Breast epithelium (tissue), 4 donors: ENCODE measurements at regions not wholly inside any gene's neighbourhood (a gene's known extent, or its start where the extent isn't known, plus 50 kb on each side); places are given as distances from the start of the nearest gene placed in this dataset.

Experiments
- DNase-seq, 2 donors: peaks; one replicate each; pipeline ENCODE4 v3.0.0-alpha.2; 2019; ENCODE audit warnings: low spot score in 2 of 2
- H3K27ac ChIP-seq, 2 donors: fragments of 200-600 bp; sonication (generic) in 1 of 2; one replicate each; pipeline ENCODE4 v1.5.1; 2016 to 2019; ENCODE audit warnings: mild to moderate bottlenecking in 1 of 2
- H3K27me3 ChIP-seq, 2 donors: fragments of 200-600 bp; sonication (generic) in 1 of 2; one replicate each; pipeline versions ENCODE4 v1.5.1 to v1.6.0; 2017 to 2019; ENCODE audit warnings: control low read depth in 1 of 2, mild to moderate bottlenecking in 1 of 2
- H3K36me3 ChIP-seq: fragments of 200-600 bp; one replicate; pipeline ENCODE4 v1.5.1; 2019
- H3K4me1 ChIP-seq, 2 donors: fragments of 200-600 bp; sonication (generic); one replicate each; pipeline ENCODE4 v1.5.1; 2016 to 2019; ENCODE audit warnings: control low read depth in 1 of 2
- H3K4me3 ChIP-seq, 3 donors: fragments of 200-600 bp; sonication (generic); 1 replicate in 2 of 3; 2 replicates in 1 of 3; pipeline ENCODE4 v1.5.1; 2016 to 2019; ENCODE audit warnings: mild to moderate bottlenecking in 3 of 3, moderate library complexity in 2 of 3
- H3K9me3 ChIP-seq, 2 donors: fragments of 200-600 bp; sonication (generic) in 1 of 2; one replicate each; pipeline ENCODE4 v1.5.1; 2016 to 2019; ENCODE audit warnings: control low read depth in 1 of 2
- CTCF ChIP-seq, 3 donors: fragments of 450-650 bp; IDR thresholded peaks; one replicate each; pipeline ENCODE4 v1.5.1; 2016 to 2017; ENCODE audit warnings: antibody characterized with exemption in 3 of 3, mild to moderate bottlenecking in 3 of 3, moderate library complexity in 3 of 3
- POLR2A ChIP-seq: fragments of 450-650 bp; IDR thresholded peaks from one replicate; pipeline ENCODE4 v1.6.1; 2016; ENCODE audit warnings: antibody characterized with exemption, mild to moderate bottlenecking, moderate library complexity
- POLR2AphosphoS5 ChIP-seq, 3 donors: sonication (generic); formaldehyde crosslinking; IDR thresholded peaks; one replicate each; pipeline ENCODE4 v1.6.1; 2017; ENCODE audit warnings: antibody characterized with exemption in 3 of 3
- intact Hi-C: fragments of 100-400 bp; cut with DNase I; formaldehyde crosslinking; loops from one replicate; pipeline ENCODE4 v1.15.1; 2023; ENCODE audit warnings: low total_unique reads

- intact Hi-C loops: loop anchor here (10.0 kb wide), 1 partner anchor 68 kb away; no protein-coding TSS in a partner anchor
- no peaks in the 10 kb centered on the region for H3K36me3 ChIP-seq
- TF ChIP-seq CTCF (IDR thresholded peaks at IDR 0.05) (no peak), POLR2A (no peak), POLR2AphosphoS5 (IDR thresholded peaks at IDR 0.05) (no peak)
- no peak overlapping the region for H3K4me3 ChIP-seq
- H3K4me1 ChIP-seq: no peaks in the 10 kb centered on the region
- H3K27ac ChIP-seq: no peak overlapping the region
- no peaks in the 10 kb centered on the region for H3K9me3 ChIP-seq
- peaks cover 0 to 14% of the 10 kb centered on the region in 2 donors for H3K27me3 ChIP-seq
- no peak for DNase-seq
Observed at GRCh38 chr20:24762791-24763350, 186.2 kb upstream of the CST7 start.

- DNase-seq: no peak
- Histone ChIP-seq H3K4me1 (no peaks in the 10 kb centered on the region), H3K27me3 (peaks cover 0 to 14% of the 10 kb centered on the region in 2 donors), H3K36me3 (no peaks in the 10 kb centered on the region), H3K4me3 (no peak overlapping the region), H3K9me3 (no peaks in the 10 kb centered on the region), H3K27ac (no peak overlapping the region)
- intact Hi-C loops: loop anchor here (10.0 kb wide), 1 partner anchor 69 kb away; no protein-coding TSS in a partner anchor
- TF ChIP-seq POLR2AphosphoS5 (IDR thresholded peaks at IDR 0.05) (no peak), CTCF (IDR thresholded peaks at IDR 0.05) (no peak)
Observed at GRCh38 chr20:24763386-24764026, 185.6 kb upstream of the CST7 start.

GRCh38 chr20:24764027-24764793 lies 184.9 kb upstream of the CST7 start:
- intact Hi-C loops: loop anchor here (10.0 kb wide), 1 partner anchor 69 kb away; no protein-coding TSS in a partner anchor
- no peak for TF ChIP-seq POLR2AphosphoS5 (IDR thresholded peaks at IDR 0.05)
- no peak for TF ChIP-seq CTCF (IDR thresholded peaks at IDR 0.05)
- Histone ChIP-seq H3K27ac (no peak overlapping the region), H3K9me3 (no peaks in the 10 kb centered on the region), H3K4me1 (no peaks in the 10 kb centered on the region), H3K36me3 (no peaks in the 10 kb centered on the region), H3K27me3 (peaks cover 0 to 14% of the 10 kb centered on the region in 2 donors), H3K4me3 (no peak overlapping the region)
- DNase-seq: no peak

- TF ChIP-seq POLR2AphosphoS5 (IDR thresholded peaks at IDR 0.05) (no peak), POLR2A (no peak)
- peaks cover 0 to 19% of the 10 kb centered on the region in 2 donors for H3K27me3 ChIP-seq
- intact Hi-C loops: loop anchor here (10.0 kb wide), 1 partner anchor 70 kb away; no protein-coding TSS in a partner anchor
- no peak overlapping the region for H3K27ac ChIP-seq
- no peaks in the 10 kb centered on the region for H3K36me3 ChIP-seq
- no peak overlapping the region for H3K4me3 ChIP-seq
- no peaks in the 10 kb centered on the region for H3K9me3 ChIP-seq
- peak in 1 of 2 donors; percentile 42 for DNase-seq
- no peaks in the 10 kb centered on the region for H3K4me1 ChIP-seq
Observed at GRCh38 chr20:24764794-24765202, 184.3 kb upstream of the CST7 start.

GRCh38 chr20:24765316-24766142 lies 183.5 kb upstream of the CST7 start:
- Histone ChIP-seq H3K9me3 (no peaks in the 10 kb centered on the region), H3K27me3 (peaks cover 0 to 26% of the 10 kb centered on the region in 2 donors), H3K4me3 (no peak overlapping the region), H3K36me3 (no peaks in the 10 kb centered on the region), H3K4me1 (no peaks in the 10 kb centered on the region), H3K27ac (no peak overlapping the region)
- no peak for TF ChIP-seq POLR2A
- TF ChIP-seq CTCF (IDR thresholded peaks at IDR 0.05): no peak
- no peak for TF ChIP-seq POLR2AphosphoS5 (IDR thresholded peaks at IDR 0.05)
- peak in 1 of 2 donors; percentile 2 for DNase-seq
- intact Hi-C loops: loop anchor here (10.0 kb wide), 1 partner anchor 71 kb away; no protein-coding TSS in a partner anchor
